CD4-positive, alpha-beta T cell treated with Interferon gamma for 1 hour (primary cell): ENCODE measurements at regions not wholly inside any gene's neighbourhood (a gene's known extent, or its start where the extent isn't known, plus 50 kb on each side); places are given as distances from the start of the nearest gene placed in this dataset.

Source experiments
- DNase-seq: peaks from one replicate; pipeline ENCODE4 v3.0.0-alpha.2; 2020

GRCh38 chr2:37839991-37840390, 85.1 kb upstream of the RMDN2 start:
- DNase-seq = no peak

- no peak for DNase-seq
These were observed 82.2 kb upstream of the RMDN2 start for GRCh38 chr2:37842732-37843440.

GRCh38 chr2:37843556-37843955, 81.5 kb upstream of the RMDN2 start:
- no peak for DNase-seq

DNA sequence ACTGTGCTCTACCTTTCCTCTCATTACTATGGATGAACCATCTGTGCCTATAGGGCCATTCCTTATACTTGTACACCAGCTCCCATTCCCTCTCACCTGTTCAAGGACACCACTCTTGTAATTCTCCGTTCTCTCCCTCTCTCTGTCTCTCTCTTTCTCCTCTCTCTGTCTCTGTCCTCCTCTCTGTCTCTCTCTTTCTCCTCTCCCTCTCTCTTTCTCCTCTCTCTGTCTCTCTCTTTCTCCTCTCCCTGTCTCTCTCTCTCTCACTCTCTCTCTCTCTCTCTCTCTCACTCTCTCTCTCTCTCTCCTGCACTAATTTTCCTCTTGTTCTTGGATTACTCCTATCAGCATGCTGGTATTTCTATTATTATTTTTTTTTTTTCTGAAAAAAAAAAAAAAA, 78.9 kb upstream of the RMDN2 start:
- no peak for DNase-seq

DNA sequence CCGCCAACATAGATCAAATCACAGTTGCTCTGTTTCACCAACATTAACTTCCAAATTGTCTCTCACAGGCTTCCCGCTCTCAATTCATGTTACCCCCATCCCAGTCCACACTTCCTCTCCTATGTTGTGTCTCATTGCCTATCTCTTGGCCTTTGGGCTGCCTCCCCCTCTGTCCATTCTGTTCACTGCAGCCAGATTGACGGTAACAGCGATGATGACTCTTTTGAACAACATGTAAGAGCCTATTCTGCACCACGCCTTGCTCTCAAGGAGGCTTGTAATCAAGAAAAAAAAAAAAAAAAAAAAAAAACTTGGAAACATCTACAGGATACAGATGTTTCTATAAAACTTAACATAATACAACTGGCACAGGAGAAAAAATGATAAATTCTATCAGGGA, 77.3 kb upstream of the RMDN2 start:
- no peak for DNase-seq

GRCh38 chr2:37848451-37848850, 76.6 kb upstream of the RMDN2 start:
- no peak for DNase-seq

DNA sequence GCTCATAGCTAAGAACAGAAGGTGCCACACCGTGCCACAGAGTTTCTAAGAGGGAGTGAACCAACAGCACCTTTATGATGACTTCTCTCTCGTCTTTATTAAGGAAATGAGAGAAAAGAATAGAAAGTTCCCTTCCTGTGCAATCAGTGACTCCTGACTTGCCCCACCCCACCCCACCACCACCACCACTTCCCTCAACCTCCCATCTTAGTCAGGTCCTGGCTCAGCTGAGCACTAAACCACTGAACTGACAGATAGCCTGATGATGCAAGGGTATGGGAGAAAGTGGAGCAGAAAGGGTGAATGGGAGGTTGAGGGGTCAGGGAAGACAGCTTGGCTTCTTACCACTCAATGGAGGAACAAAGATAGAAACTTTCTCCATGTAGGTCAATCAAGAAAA, 75.2 kb upstream of the RMDN2 start:
- DNase-seq = peak; percentile 16

- DNase-seq = no peak
These were observed 73.7 kb upstream of the RMDN2 start for GRCh38 chr2:37851428-37851827.

GRCh38 chr2:37851828-37852584, 73.1 kb upstream of the RMDN2 start:
- DNase-seq = no peak

DNA sequence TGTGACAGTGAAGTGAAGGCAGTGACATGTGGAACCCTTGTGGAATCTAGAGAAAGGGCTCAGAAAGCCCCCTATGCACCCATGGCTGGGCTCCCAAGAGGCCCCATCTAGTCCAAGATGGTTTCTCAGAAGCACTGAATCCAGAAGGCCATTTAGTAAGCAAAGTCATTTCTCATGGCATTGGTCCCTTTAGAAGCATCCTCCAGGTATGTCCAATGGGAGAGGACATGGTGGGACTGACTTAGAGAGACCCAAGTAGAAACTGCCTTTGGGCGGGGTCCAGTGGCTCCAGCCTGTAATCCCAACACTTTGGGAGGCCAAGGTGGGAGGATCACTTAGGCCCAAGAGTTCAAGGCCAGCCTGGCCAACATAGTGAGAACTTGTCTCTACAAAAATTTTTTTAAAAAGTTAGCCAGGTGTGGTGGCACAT, 72.5 kb upstream of the RMDN2 start:
- DNase-seq = no peak

DNA sequence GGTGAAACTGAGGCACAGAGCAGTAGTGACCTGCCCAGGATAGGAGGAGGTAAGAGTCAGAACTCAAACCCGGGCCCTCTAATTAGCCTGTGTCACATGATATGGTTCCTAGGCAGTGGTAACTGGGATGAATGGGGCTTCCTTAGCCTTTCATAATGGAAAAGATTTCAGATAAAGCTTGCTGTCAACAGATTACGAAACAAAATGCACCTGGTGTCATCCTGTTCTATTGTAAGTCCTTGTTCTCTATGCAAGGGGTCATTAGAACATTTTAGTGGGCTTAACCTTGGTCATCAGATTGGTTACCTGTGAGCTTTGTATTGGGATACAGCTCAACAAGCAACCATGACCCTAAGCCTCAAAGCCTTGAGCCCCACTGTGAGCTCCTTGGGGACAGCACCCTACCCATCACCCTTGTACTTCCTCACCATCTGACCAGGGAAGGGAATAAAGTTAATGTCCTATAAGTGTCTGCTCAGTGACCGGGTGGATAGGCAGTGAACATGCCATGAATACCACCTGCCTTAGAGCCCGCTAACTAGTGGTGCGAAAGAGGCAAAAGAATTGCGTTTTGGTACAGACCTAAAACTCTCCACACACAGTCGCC, 70.3 kb upstream of the RMDN2 start:
- no peak for DNase-seq

DNA sequence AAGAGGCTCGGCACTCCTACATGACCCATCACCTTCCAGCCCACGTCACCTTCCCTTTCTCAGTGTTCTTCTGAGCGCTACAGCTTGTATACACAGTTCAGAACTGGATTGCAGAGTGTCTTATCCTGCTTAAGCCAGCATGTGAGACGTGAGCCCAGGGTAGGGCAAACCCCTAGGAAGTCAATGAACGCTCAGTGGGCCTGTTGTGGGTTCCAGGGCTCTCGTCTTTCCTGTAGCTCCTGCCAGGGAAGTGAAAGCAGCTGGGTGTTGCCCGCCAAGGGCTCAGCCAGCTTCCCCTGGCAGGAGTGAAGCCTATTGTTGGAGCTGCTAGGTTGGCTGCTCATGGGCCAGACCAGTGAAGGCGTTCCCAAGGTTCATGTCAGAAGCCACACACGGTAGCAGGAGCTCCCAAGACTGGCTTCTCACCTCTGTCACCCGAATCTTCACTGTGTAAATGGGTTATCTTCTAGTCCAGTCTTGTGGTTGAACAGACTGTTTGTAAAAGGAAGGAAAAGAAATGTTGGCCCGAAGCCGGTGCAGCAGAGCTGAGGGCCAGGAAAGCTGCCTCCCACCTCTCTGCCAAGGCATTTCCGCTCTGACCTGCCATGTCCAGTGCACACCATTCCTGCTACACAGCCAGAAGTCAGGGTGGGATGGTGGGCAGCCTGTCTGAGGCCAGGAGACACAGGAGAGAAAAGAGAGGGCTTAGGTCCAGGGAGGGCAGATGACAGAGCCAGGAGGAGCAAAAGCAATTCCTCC, 69.6 kb upstream of the RMDN2 start:
- DNase-seq = peak; percentile 24

DNA sequence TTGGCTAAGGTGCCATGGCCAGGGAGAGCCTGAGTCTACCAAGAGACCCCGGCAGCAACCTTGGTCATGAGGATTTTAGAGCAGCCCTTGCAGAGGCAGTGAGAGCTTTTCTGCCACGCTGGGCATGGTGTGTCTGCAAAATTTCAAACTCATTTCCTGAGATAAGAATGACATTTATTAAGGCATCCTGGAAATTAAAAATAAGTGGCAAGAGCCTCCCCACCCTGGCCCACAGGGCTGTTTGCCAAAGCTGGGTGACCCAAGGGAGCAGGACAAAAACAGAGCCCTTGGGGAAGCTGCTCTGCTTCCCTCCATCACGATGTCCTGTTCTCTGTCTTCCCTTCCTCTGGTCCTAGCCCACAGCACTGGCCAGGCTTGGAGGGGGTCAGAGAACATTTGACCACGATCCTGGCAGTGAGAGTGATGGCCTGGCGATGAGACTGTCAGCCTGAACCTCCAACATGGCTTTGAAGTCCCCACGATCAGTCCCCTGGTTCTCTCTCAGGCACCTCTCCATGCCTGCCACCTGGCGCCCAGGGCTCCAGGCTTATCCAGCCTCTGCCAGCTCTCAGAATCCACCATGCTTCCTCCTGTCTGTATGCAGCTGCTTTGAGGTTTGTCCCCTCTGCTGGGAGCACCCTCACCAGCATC, 68.9 kb upstream of the RMDN2 start:
- no peak for DNase-seq

DNA sequence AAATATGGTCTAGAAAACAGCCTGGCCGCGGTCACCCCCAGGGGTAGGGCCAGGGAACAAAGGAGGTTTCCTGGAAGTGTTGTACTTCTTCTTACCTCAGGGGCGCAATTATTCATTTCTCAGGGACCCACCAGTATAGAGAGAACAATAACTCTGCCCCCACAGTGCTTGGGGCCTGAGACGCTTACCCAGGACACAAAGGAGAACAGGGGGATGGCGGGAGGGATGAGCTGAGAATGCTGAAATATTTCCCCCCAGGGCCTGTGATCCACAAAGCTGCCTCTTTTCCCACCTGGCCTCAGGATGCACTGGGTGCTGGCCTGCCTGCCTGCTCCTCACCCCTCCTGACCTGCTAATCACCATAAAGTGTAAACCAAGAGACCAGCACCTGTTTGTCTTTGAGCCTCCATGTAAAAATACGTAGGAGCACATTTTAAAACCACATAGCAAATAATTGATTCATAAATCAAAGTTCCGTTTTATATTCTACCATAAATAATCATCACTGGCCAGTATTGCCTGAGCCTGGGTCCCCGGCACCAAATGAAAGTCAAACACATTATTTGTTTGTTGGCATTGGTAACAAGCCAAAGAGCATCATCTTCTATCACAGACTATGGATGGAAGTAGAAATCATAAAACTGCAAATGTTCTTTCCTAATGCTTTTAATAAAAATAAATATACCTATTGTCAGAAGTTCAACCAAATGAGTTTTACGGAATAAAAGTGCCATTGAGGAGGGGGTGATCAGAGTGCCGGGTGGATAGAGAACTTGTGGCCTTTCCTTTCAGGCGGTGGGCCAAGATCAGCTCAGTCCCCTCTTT, 67.3 kb upstream of the RMDN2 start:
- DNase-seq = no peak

DNA sequence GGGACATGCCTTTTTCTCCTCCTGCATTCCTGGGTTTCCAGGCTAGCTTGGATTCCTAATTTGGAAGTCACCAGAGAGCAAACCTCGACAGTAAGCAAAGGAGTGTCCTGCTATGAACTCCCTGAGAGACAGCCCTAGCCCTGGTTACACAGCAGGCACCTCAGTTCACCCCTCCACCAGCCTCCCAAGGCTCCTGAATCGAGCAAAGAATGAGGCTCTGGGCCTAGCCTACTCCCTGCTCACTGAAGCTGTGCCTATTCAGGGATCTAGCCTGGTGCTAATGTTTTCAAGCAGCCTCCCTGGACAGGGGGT, 66.7 kb upstream of the RMDN2 start:
- DNase-seq = no peak

GRCh38 chr2:37858725-37859267, 66.3 kb upstream of the RMDN2 start:
- DNase-seq = no peak

GRCh38 chr2:37862620-37863019, 62.5 kb upstream of the RMDN2 start:
- DNase-seq = no peak

DNA sequence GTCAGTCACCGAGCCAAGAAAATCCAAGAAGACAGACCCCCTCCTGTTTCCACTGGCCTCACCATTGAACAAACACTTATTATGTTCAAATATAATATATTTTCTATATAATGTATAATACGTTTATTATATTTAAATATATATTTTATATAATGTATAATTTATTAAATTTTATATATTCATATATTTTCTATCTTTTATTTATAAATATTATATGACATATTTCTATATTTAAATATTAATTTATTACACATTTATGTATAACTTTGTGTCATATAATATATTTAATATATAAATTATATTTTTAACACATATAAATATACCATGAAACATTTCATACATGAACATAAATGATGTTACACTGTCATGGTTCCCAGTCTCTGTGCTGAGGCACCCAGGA, 60.9 kb upstream of the RMDN2 start:
- DNase-seq = no peak

GRCh38 chr2:37865640-37866039, 59.4 kb upstream of the RMDN2 start:
- DNase-seq = no peak

DNA sequence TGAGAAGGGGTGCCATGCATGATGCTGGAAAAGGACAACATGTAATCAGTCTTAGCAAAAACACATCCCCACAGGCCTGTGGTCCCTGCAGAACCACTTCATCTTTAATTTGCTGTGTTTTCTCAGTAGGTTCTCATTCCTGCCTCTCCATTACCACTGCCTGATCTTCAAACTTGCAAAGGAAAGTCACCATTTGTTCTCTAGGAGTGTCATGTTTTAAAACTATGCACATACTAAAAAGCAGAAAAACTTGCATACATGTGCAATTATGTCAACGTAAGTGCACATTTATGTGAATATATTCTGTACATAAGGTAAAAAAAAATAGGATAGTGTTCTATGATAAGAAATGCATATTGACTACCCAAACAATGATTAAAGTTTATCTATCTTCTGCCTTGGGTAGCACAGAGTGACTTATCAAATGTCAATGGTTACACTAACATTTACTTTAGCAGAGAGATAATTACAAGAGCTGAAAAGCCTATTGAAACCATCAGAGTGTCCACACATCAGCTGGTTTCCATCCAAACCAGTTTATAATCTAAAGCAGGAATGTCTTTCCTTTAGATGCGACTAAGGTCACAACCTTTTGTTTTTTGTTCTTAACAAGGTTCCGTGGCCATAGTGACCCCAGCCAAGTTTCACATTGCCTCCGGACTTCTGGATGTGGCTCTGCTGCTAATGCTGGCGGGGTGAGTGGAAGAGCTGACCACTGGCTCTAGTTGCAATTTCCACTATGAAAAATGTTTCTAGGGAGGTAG, 58.7 kb upstream of the RMDN2 start:
- DNase-seq = no peak

DNA sequence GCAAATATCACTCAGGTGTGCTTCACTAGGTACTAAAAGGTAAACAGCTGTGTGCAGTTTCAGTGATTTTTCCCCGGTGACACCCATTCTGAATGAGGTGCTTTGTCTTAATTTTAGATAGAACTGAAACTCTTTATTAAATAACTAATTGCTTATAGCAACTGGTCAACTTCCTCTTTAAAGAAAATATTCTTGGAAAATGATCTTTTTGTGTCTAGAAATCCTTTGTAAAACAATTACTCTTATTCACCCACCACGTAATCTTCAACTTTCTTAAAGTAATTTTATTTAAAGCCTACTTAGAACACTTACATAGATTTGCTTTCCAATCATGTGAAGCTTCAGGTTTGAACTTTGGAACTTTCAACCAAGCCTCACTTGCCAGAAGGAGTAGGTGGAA, 57.9 kb upstream of the RMDN2 start:
- no peak for DNase-seq
